DMS114 treated with DMSO at 0.1 percent for 48 hours (cell line): ENCODE measurements at regions not wholly inside any gene's neighbourhood (a gene's known extent, or its start where the extent isn't known, plus 50 kb on each side); places are given as distances from the start of the nearest gene placed in this dataset.
A peak's percentile ranks its signal among the peaks of the same experiment; 100 is the strongest.
"Not testable (repeated sequence)": the region's sequence is repeated elsewhere in the genome, so short reads cannot be mapped to it uniquely, and the experiment has no call there.

Experiments used
- DNase-seq: peaks from one replicate; lab custom pipeline; 2025; ENCODE audit not compliant: unreplicated experiment; lab: John Stamatoyannopoulos, UW

- DNase-seq = no peak
Observed at GRCh38 chr13:68846663-68847062, 1261.0 kb upstream of the ATXN8OS start.

GRCh38 chr13:68834375-68834774 is 1273.3 kb upstream of the ATXN8OS start:
- no peak for DNase-seq

- DNase-seq = no peak
Observed at GRCh38 chr13:68816715-68817114, 1290.9 kb upstream of the ATXN8OS start.

- no peak for DNase-seq
Observed at GRCh38 chr13:68813180-68813796, 1294.3 kb upstream of the ATXN8OS start.

- DNase-seq = peak; percentile 0
Observed at GRCh38 chr13:68810660-68811059, 1297.0 kb upstream of the ATXN8OS start.

GRCh38 chr13:68808456-68808855 is 1299.2 kb upstream of the ATXN8OS start:
- DNase-seq = no peak

GRCh38 chr13:68806125-68806524 is 1301.5 kb upstream of the ATXN8OS start:
- no peak for DNase-seq

- no peak for DNase-seq
Observed at GRCh38 chr13:68784275-68784674, 1323.4 kb upstream of the ATXN8OS start.

GRCh38 chr13:68759617-68760016 is 1348.0 kb upstream of the ATXN8OS start:
- DNase-seq = no peak

- DNase-seq = no peak
Observed at GRCh38 chr13:68749796-68750195, 1357.8 kb upstream of the ATXN8OS start.

GRCh38 chr13:68748038-68748437 is 1359.6 kb upstream of the ATXN8OS start:
- DNase-seq = no peak

- DNase-seq = no peak
Observed at GRCh38 chr13:68745502-68745901, 1362.1 kb upstream of the ATXN8OS start.

- DNase-seq = no peak
Observed at GRCh38 chr13:68736961-68737360, 1370.7 kb upstream of the ATXN8OS start.

- no peak for DNase-seq
Observed at GRCh38 chr13:68727798-68728197, 1379.8 kb upstream of the ATXN8OS start.

GRCh38 chr13:68727165-68727564 is 1380.5 kb upstream of the ATXN8OS start:
- DNase-seq = no peak

- no peak for DNase-seq
Observed at GRCh38 chr13:68719815-68720214, 1387.8 kb upstream of the ATXN8OS start.

GRCh38 chr13:68715651-68716050 is 1392.0 kb upstream of the ATXN8OS start:
- no peak for DNase-seq

- DNase-seq = no peak
Observed at GRCh38 chr13:68714292-68714691, 1393.3 kb upstream of the ATXN8OS start.

GRCh38 chr13:68713394-68713793 is 1394.2 kb upstream of the ATXN8OS start:
- no peak for DNase-seq

GRCh38 chr13:68708336-68708908 is 1399.2 kb upstream of the ATXN8OS start:
- no peak for DNase-seq

GRCh38 chr13:68706044-68706443 is 1401.6 kb upstream of the ATXN8OS start:
- DNase-seq = not testable (repeated sequence)

- DNase-seq = no peak
Observed at GRCh38 chr13:68697551-68697950, 1410.1 kb upstream of the ATXN8OS start.

GRCh38 chr13:68696907-68697306 is 1410.7 kb upstream of the ATXN8OS start:
- no peak for DNase-seq
